Prostate gland (tissue), 2 donors: ENCODE measurements at regions not wholly inside any gene's neighbourhood (a gene's known extent, or its start where the extent isn't known, plus 50 kb on each side); places are given as distances from the start of the nearest gene placed in this dataset.

Source experiments
- CTCF ChIP-seq, 4 experiments: fragments of 200-600 bp in 2 of 4; fragments of 450-650 bp in 2 of 4; sonication (generic) in 2 of 4; IDR thresholded peaks; 1 replicate in 3 of 4; 2 replicates in 1 of 4; pipeline ENCODE4 v1.5.1; 2016 to 2019; ENCODE audit warnings: antibody characterized with exemption in 4 of 4, mild to moderate bottlenecking in 2 of 4, moderate library complexity in 2 of 4
- POLR2A ChIP-seq: fragments of 450-650 bp; IDR thresholded peaks from one replicate; pipeline ENCODE4 v1.6.1; 2016; ENCODE audit warnings: antibody characterized with exemption, mild to moderate bottlenecking
- POLR2AphosphoS5 ChIP-seq: sonication (generic); formaldehyde crosslinking; IDR thresholded peaks from one replicate; pipeline ENCODE4 v1.6.1; 2017; ENCODE audit warnings: antibody characterized with exemption

- TF ChIP-seq CTCF (IDR thresholded peaks at IDR 0.05) (no peak), POLR2AphosphoS5 (no peak), POLR2A (no peak)
Measured at GRCh38 chr2:4916094-4916493, 776.1 kb upstream of the SOX11 start.
